Choroid plexus epithelial cell (primary cell): ENCODE measurements at regions not wholly inside any gene's neighbourhood (a gene's known extent, or its start where the extent isn't known, plus 50 kb on each side); places are given as distances from the start of the nearest gene placed in this dataset.

Experiments used
- DNase-seq: peaks from one replicate; pipeline ENCODE4 v3.0.0-alpha.2; 2010; ENCODE audit warnings: low read depth
- H3K4me3 ChIP-seq: 2 replicates; pipeline ENCODE4 v1.5.1; 2011; ENCODE audit warnings: low read depth, mild to moderate bottlenecking, control low read depth, low read length, moderate library complexity
- CTCF ChIP-seq: conservative IDR thresholded peaks from 2 replicates; pipeline ENCODE4 v1.5.1; 2011; ENCODE audit warnings: low read depth, mild to moderate bottlenecking, control low read depth, inconsistent platforms, low read length, moderate library complexity

GRCh38 chr21:16134134-16134533 lies 404.4 kb downstream of the USP25 start:
- no peak overlapping the region for H3K4me3 ChIP-seq
- DNase-seq: no peak
- no peak for TF ChIP-seq CTCF

- peak; percentile 66 for DNase-seq
- no peak overlapping the region for H3K4me3 ChIP-seq
- TF ChIP-seq CTCF: no peak
These were observed 407.3 kb downstream of the USP25 start for GRCh38 chr21:16137106-16137505.

GRCh38 chr21:16145052-16145451 lies 415.3 kb downstream of the USP25 start:
- no peak overlapping the region for H3K4me3 ChIP-seq
- DNase-seq: no peak
- no peak for TF ChIP-seq CTCF

GRCh38 chr21:16145479-16145878 lies 415.7 kb downstream of the USP25 start:
- no peak overlapping the region for H3K4me3 ChIP-seq
- no peak for TF ChIP-seq CTCF
- DNase-seq: no peak

GRCh38 chr21:16154321-16154720 lies 424.5 kb downstream of the USP25 start:
- no peak for TF ChIP-seq CTCF
- no peak for DNase-seq
- no peak overlapping the region for H3K4me3 ChIP-seq

- no peak for DNase-seq
- no peak overlapping the region for H3K4me3 ChIP-seq
- no peak for TF ChIP-seq CTCF
These were observed 425.3 kb downstream of the USP25 start for GRCh38 chr21:16154951-16155635.

- no peak overlapping the region for H3K4me3 ChIP-seq
- no peak for DNase-seq
- no peak for TF ChIP-seq CTCF
These were observed 427.2 kb downstream of the USP25 start for GRCh38 chr21:16156841-16157489.
